Suprapubic skin (tissue), 4 donors: ENCODE measurements at regions not wholly inside any gene's neighbourhood (a gene's known extent, or its start where the extent isn't known, plus 50 kb on each side); places are given as distances from the start of the nearest gene placed in this dataset.

Experiments used
- POLR2A ChIP-seq, 2 donors: fragments of 450-650 bp; IDR thresholded peaks; one replicate each; pipeline ENCODE4 v1.6.1; 2017; ENCODE audit warnings: antibody characterized with exemption in 2 of 2, mild to moderate bottlenecking in 2 of 2, moderate library complexity in 2 of 2
- POLR2AphosphoS5 ChIP-seq, 3 donors: sonication (generic); formaldehyde crosslinking; IDR thresholded peaks; one replicate each; pipeline ENCODE4 v1.6.1; 2017; ENCODE audit warnings: antibody characterized with exemption in 3 of 3
- TF ChIP-seq, protein P1 (sequence below), 2 donors: fragments of 200-600 bp in 1 of 2; fragments of 450-650 bp in 1 of 2; sonication (generic) in 1 of 2; IDR thresholded peaks; one replicate each; pipeline ENCODE4 v1.5.1; 2016 to 2019; ENCODE audit warnings: antibody characterized with exemption in 2 of 2, mild to moderate bottlenecking in 1 of 2, moderate library complexity in 1 of 2

DNA sequence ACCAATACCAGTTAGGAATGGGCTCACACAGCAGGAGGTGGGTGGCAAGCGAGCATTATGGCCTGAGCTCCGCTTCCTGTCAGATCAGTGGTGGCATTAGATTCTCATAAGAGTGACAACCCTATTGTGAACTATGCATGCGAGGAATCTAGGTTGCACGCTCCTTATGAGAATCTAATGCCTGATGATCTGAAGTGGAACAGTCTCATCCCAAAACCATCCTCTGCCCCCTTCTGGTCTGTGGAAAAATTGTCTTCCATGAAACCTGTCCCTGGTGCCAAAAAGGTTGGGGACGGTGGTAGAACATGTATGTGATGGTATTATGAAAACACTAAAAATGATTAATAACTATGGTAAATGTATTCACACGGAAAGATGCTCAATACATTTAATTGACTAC, 99.7 kb upstream of the HIVEP1 start:
- TF ChIP-seq POLR2AphosphoS5 (IDR thresholded peaks at IDR 0.05) (no peak), POLR2A (IDR thresholded peaks at IDR 0.05) (no peak)
- TF ChIP-seq, protein P1, sequence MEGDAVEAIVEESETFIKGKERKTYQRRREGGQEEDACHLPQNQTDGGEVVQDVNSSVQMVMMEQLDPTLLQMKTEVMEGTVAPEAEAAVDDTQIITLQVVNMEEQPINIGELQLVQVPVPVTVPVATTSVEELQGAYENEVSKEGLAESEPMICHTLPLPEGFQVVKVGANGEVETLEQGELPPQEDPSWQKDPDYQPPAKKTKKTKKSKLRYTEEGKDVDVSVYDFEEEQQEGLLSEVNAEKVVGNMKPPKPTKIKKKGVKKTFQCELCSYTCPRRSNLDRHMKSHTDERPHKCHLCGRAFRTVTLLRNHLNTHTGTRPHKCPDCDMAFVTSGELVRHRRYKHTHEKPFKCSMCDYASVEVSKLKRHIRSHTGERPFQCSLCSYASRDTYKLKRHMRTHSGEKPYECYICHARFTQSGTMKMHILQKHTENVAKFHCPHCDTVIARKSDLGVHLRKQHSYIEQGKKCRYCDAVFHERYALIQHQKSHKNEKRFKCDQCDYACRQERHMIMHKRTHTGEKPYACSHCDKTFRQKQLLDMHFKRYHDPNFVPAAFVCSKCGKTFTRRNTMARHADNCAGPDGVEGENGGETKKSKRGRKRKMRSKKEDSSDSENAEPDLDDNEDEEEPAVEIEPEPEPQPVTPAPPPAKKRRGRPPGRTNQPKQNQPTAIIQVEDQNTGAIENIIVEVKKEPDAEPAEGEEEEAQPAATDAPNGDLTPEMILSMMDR (IDR thresholded peaks at IDR 0.05), result no peak
